HTR-8/SVneo (cell line): ENCODE measurements at regions not wholly inside any gene's neighbourhood (a gene's known extent, or its start where the extent isn't known, plus 50 kb on each side); places are given as distances from the start of the nearest gene placed in this dataset.

Experiments
- DNase-seq: peaks from one replicate; pipeline ENCODE4 v3.0.0; 2011; ENCODE audit warnings: low spot score, mixed read lengths; ENCODE audit not compliant: insufficient read length
- FAIRE-seq: peaks from 2 replicates; lab custom pipeline; 2011; peaks lifted over from hg19 to GRCh38; lab: Jason Lieb, UNC

- FAIRE-seq (no peak), DNase-seq (no peak)
These were observed 239.8 kb upstream of the FAR2 start for GRCh38 chr12:28909291-28909690.

- DNase-seq (no peak), FAIRE-seq (no peak)
These were observed 223.2 kb upstream of the FAR2 start for GRCh38 chr12:28925719-28926376.

GRCh38 chr12:28930704-28931103 is 218.4 kb upstream of the FAR2 start:
- no peak for DNase-seq
- no peak for FAIRE-seq

- no peak for FAIRE-seq
These were observed 215.9 kb upstream of the FAR2 start for GRCh38 chr12:28933176-28933575.

GRCh38 chr12:28933864-28934527 is 215.1 kb upstream of the FAR2 start:
- DNase-seq (no peak), FAIRE-seq (no peak)

More at GRCh38 chr12:28933176-28933575, 215.9 kb upstream of the FAR2 start:
- no peak for DNase-seq

- FAIRE-seq (no peak), DNase-seq (no peak)
These were observed 212.9 kb upstream of the FAR2 start for GRCh38 chr12:28936221-28936620.

- DNase-seq, result no peak
- FAIRE-seq, result no peak
These were observed 212.4 kb upstream of the FAR2 start for GRCh38 chr12:28936711-28937110.

- FAIRE-seq (no peak), DNase-seq (no peak)
These were observed 211.9 kb upstream of the FAR2 start for GRCh38 chr12:28937196-28937595.

- no peak for DNase-seq
These were observed 211.0 kb upstream of the FAR2 start for GRCh38 chr12:28938056-28938455.

GRCh38 chr12:28938581-28939235 is 210.4 kb upstream of the FAR2 start:
- FAIRE-seq, result no peak
- DNase-seq, result no peak

More at GRCh38 chr12:28938056-28938455, 211.0 kb upstream of the FAR2 start:
- no peak for FAIRE-seq

- DNase-seq (no peak), FAIRE-seq (no peak)
These were observed 209.7 kb upstream of the FAR2 start for GRCh38 chr12:28939427-28939826.

GRCh38 chr12:28941248-28941647 is 207.8 kb upstream of the FAR2 start:
- FAIRE-seq, result no peak
- DNase-seq, result no peak

- FAIRE-seq (no peak), DNase-seq (no peak)
These were observed 202.7 kb upstream of the FAR2 start for GRCh38 chr12:28946361-28946760.

GRCh38 chr12:28948685-28949084 is 200.4 kb upstream of the FAR2 start:
- DNase-seq (no peak), FAIRE-seq (no peak)

GRCh38 chr12:28949184-28949583 is 199.9 kb upstream of the FAR2 start:
- FAIRE-seq (no peak), DNase-seq (no peak)

GRCh38 chr12:28950049-28950448 is 199.0 kb upstream of the FAR2 start:
- FAIRE-seq, result no peak

GRCh38 chr12:28951935-28952334 is 197.1 kb upstream of the FAR2 start:
- no peak for DNase-seq
- no peak for FAIRE-seq

More at GRCh38 chr12:28950049-28950448, 199.0 kb upstream of the FAR2 start:
- no peak for DNase-seq

GRCh38 chr12:28954333-28954732 is 194.7 kb upstream of the FAR2 start:
- no peak for DNase-seq
- FAIRE-seq, result no peak

- DNase-seq, result no peak
- FAIRE-seq, result no peak
These were observed 193.6 kb upstream of the FAR2 start for GRCh38 chr12:28955491-28955890.

GRCh38 chr12:28955931-28956330 is 193.1 kb upstream of the FAR2 start:
- DNase-seq, result no peak

GRCh38 chr12:28958553-28959195 is 190.4 kb upstream of the FAR2 start:
- DNase-seq, result no peak
- no peak for FAIRE-seq

More at GRCh38 chr12:28955931-28956330, 193.1 kb upstream of the FAR2 start:
- no peak for FAIRE-seq
